Activated CD4-positive, alpha-beta T cell treated with anti-CD3 and anti-CD28 coated beads, Interleukin-2, Interleukin-4, amounts not matched to agents 100 ng/mL and 50 ng/mL, durations not matched to agents 16 hours and 8 hours (primary cell): ENCODE measurements at regions not wholly inside any gene's neighbourhood (a gene's known extent, or its start where the extent isn't known, plus 50 kb on each side); places are given as distances from the start of the nearest gene placed in this dataset.
"Not testable (repeated sequence)": the region's sequence is repeated elsewhere in the genome, so short reads cannot be mapped to it uniquely, and the experiment has no call there.

Experiments used
- DNase-seq: peaks from one replicate; pipeline ENCODE4 v3.0.0-alpha.2; 2020; ENCODE audit warnings: low spot score

GRCh38 chr4:186979961-186980745, 256.5 kb upstream of the FAT1 start:
- no peak for DNase-seq

DNA sequence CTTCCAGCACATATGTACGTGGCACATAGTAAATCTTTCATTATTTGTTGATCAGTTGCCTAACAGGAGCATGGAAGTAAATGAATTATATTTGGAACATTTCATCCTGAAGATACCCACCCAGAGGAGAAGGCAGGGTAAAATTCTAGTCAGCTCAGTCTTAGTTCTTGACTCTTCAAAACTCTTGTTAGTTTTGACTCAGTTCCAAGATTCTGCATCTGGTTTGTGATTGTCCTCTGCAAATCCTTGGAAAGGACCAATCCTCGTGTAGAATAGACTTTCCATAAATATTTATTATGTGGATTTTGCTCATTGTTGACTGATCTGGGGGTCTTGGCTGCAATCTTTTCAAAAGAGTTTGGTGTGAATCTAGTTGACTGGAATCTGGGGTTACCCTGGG, 257.5 kb upstream of the FAT1 start:
- no peak for DNase-seq

DNA sequence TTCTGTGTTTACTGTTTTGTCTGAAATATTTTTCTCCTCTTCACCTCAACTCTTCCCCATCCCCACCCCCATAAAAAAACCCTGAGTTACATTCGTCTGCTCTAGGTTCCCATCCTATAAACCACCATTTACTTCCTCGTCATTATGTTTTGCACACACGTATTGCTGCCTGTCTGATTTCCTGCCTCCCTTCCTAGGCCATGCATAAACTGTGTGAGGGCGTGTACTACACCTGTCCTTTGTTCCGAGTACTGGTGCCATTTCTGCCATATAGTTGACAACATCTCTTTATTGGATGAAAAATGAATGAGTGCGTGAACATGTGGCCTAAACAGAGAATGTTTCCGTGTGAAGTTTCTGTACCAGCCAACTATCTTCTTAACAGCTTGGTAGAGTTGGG, 258.5 kb upstream of the FAT1 start:
- no peak for DNase-seq

DNA sequence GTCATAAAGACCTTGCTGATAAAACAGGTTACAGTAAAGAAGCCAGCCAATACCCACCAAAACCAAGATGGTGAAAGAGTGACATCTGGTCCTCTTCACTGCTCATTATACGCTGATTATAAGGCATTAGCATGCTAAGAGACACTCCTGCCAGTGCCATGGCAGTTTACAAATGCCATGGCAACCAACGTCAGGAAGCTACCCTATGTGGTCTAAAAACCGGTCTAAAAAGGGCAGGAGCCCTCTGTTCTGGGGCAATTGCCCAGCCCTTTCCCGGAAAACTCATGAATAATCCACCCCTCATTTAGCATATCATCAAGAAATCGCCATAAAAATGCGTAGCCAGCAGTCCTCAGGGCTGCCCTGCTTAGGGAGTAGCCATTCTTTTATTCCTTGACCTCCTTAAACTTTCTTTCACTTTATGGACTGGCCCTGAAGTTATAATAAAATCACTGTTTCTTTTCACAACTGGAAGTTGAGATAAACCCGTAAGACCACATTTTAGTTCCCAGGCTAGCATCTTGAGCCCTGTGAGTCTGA, 260.5 kb upstream of the FAT1 start:
- DNase-seq = no peak

- no peak for DNase-seq
Measured at GRCh38 chr4:186999686-187000085, 276.0 kb upstream of the FAT1 start.

- no peak for DNase-seq
Measured at GRCh38 chr4:187000281-187000680, 276.6 kb upstream of the FAT1 start.

- DNase-seq = not testable (repeated sequence)
Measured at GRCh38 chr4:187002133-187002532, 278.5 kb upstream of the FAT1 start.

- no peak for DNase-seq
Measured at GRCh38 chr4:187004628-187005027, 281.0 kb upstream of the FAT1 start.

DNA sequence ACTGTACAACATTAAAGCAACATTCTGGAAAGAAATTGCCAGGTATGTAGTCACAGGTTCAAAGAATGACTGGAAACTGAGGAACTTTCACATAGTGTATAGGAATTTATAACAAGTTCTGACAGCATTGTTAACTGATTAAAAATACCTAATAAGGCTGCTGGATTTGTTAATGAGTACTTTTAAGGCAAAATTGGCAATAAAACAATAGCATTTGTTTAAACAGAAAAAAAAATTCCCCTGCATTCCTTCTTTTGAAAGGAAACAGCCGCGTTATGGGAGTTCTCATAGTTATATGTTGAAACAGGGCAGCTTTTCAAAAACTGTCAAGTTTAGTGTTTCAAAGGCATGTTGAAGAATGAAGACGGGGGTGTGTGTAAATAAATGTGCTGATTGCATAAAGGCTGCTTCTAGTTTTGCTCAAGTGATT, 282.5 kb upstream of the FAT1 start:
- DNase-seq = no peak

GRCh38 chr4:187010052-187010451, 286.4 kb upstream of the FAT1 start:
- no peak for DNase-seq

DNA sequence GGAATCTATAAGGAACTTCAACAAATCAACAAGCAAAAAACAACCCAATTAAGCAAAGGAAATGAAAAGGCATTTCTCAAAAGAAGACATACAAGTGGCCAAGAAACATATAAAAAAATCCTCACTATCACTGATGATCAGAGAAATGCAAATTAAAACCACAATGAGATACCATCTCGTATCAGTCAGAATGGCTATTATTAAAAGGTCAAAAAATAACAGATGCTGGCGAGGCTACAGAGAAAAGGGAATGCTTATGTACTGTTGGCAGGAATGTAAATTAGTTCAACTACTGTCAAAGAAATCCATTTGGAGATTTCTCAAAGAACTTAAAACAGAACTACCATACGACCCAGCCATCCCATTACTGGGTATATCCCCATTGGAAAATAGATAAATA, 292.4 kb upstream of the FAT1 start:
- no peak for DNase-seq

GRCh38 chr4:187017147-187017546, 293.5 kb upstream of the FAT1 start:
- no peak for DNase-seq

DNA sequence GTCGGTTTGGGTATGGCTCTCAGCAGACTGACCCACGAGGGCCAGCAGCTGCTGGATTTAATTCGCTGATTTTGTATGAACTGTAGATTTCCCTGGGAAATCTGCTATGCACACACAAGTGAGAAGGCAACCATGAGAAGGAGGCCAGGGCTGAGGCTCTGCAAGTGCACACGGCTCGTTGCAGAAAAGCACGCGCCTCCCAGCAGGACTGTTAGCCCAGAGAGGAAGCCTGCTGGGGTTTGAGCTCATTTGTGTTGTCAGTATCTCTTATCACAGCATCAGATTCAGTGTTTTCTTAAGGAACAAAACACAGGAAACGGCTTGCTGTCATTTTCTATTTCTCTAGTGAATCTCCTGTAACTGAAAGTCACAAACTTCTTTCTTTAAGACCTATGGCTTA, 296.2 kb upstream of the FAT1 start:
- DNase-seq = no peak

DNA sequence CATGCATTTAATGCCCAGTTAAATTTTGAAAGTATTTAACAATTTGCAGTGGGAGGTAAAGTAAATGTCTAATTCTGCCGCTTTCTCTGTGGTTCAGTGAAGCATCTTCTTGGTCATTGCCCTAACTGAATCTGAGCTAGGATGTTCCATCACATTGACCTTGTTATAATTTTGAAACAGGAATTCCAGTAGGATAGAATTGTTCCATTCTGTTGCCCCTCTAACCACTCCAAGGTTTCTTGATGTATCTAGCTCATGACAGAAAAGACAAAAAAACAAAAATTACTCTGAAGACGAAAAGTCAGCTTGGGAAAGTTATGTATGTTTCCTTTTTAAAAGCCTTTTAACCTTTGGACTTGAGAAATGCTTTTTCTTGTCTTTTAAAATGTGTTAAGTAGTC, 297.0 kb upstream of the FAT1 start:
- no peak for DNase-seq

DNA sequence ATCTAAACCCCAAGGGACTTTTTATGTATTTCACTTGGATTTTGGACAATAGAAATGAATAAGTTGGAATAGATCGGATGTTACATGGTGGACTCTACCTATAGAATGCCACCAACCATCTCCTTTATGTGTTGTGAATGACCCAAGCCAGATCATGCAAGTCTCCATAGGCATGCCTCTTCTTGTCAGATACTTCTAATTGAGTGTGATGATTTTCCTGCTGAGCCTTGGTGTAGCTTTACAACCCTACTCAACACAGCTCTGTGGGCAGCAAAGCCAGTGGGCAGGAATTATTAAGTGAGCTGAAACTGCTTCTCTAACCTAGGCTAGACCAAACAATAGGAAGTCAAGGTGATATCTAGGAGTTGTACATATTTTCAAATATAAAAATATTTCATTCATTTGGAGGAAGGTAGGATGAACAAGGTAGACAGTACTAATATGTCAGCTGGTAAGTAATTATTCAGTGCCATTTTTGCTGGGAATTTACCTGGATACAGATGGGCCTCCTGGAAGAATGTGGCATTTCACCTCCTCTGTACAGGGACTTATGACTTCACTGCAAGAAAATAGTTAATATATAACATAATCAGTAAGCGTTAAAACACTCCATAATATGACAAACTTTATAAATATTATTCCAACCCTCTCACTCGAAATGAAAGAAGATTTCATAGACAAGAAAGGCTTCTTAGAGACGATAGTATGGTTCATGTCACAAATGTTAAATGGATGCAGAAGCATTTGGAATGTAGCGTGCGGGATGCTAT, 298.0 kb upstream of the FAT1 start:
- DNase-seq = no peak

GRCh38 chr4:187027272-187027671, 303.6 kb upstream of the FAT1 start:
- no peak for DNase-seq

DNA sequence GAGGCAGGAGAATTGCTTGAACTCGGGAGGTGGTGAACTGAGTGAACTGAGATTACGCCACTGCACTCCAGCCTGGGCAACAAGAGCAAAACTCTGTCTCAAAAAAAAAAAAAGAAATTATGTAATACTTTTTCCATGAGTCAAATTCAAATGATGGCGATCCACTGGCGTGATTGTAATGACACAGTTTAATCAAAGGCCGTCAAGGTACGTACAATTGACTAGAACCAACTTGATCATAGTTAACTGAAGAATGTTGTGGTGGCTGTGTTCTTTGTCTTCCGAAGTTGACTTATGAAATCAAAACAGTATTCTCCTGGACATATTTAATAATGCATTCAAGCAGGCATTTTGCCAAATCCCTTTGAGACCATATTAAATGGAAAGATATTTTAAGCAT, 318.6 kb upstream of the FAT1 start:
- no peak for DNase-seq

DNA sequence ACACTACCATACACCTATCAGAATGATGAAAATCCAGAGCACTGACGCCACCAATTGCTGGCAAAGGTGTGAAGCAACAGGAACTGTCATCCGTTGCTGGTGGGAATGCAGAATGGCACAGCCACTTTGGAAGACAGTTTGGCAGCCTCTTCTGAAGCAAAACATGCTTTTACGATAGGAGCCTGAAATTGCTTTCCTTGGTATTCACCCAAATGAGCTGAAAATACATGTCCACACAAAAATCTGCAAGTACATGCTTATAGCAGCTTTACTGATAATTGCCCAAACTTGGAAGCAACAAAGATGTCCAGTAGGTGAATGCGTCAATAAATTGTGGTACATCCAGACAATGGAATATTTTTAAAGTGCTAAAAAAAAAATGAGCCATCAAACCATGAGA, 322.8 kb upstream of the FAT1 start:
- DNase-seq = no peak

DNA sequence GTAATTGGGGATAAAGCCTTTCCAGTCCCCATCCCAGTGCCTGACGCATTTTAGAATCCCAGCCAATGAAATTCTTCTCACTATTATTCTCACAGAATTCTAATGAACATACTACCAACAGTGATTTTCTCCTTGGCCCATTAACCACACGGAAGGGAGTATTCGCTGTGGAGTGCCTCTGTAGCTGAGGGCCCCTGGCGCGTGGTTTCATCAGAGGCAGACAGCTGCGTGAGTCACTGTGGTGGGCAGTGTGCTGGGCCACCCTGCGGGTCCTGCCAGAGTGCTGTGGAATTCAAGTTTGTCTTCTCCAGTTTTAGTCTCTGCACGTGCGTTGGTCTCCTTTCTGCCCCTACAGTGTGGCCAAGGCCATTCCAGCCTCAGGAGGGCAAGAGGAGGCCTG, 335.4 kb upstream of the FAT1 start:
- DNase-seq = no peak

GRCh38 chr4:187059895-187060294, 336.2 kb upstream of the FAT1 start:
- no peak for DNase-seq

DNA sequence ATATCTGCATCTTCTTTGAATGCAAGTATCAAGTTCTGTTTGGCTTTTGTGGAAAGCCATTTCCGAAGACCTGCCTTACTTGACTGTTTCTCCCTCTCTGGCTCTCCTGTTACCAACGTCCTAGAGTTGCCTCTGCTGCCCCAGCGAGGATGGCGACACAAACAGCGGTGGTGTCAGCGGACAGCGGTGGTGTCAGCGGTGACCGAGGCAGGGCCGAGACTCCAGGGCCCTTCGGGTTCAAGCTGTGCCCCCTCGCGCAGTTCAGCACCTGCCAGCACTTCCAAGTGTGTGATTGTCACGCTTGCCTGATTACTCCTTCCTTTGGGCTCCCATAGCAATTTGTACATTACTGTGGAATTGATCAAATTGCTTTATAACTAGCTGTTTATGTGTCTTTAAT, 336.9 kb upstream of the FAT1 start:
- no peak for DNase-seq

DNA sequence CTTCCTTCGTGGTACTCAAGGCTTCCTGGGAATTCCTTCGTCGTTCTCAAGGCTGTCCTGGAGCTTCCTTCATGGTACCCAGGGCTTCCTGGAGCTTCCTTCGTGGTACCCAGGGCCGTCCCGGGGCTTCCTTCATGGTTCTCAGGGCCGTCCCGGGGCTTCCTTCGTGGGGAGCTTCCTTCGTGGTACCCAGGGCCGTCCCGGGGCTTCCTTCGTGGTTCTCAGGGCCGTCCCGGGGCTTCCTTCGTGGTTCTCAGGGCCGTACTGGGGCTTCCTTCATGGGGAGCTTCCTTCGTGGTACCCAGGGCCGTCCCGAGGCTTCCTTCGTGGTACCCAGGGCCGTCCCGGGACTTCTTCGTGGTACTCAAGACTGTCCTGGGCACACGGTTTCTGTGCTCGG, 339.6 kb upstream of the FAT1 start:
- no peak for DNase-seq

DNA sequence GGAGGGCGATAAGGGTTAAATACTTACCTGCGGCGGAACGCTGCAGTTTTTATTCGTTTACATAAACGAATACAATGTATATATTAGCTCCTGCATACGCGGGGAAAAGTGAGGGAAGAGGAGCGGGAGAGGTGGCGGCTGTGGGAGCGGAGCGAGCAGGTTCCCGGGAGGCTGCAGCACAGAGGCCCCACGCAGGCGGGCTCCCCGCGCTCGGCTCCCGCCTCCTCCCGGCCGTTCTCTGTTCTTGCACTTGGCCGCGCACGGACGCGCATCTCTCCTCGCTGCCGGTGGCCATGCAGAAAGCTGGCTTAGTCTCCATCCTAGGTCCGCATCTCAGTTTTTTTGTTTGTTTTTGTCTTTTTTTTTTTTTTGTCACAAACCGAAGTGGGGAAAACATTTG, 340.4 kb upstream of the FAT1 start:
- no peak for DNase-seq
